SKM-1 (cell line): ENCODE measurements at regions not wholly inside any gene's neighbourhood (a gene's known extent, or its start where the extent isn't known, plus 50 kb on each side); places are given as distances from the start of the nearest gene placed in this dataset.

Experiments
- DNase-seq: peaks from one replicate; lab custom pipeline; 2025; ENCODE audit not compliant: unreplicated experiment; lab: John Stamatoyannopoulos, UW

DNA sequence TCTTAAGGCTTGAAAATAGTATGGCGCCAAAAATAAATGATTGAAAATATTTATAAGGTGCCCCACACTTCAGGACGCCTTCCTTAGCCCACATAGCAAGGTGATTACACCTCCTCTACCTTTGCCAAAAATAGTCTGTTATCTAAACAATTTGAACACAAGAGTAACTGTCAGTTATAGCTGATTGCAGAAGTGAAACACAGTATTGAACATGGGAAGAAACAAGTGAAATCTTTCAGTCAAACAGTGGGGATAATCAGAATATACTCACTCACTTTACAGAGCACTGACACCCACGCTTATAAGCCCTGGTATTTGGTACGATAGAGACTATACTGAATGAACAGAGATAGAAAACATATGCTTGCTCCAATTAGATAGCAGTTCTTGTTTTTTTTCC, 203.1 kb downstream of the RAB38 start:
- no peak for DNase-seq

- no peak for DNase-seq
Measured at GRCh38 chr11:87971354-87971753, 203.9 kb downstream of the RAB38 start.

- DNase-seq, result no peak
Measured at GRCh38 chr11:87970762-87971161, 204.5 kb downstream of the RAB38 start.

- no peak for DNase-seq
Measured at GRCh38 chr11:87967459-87967858, 207.8 kb downstream of the RAB38 start.

DNA sequence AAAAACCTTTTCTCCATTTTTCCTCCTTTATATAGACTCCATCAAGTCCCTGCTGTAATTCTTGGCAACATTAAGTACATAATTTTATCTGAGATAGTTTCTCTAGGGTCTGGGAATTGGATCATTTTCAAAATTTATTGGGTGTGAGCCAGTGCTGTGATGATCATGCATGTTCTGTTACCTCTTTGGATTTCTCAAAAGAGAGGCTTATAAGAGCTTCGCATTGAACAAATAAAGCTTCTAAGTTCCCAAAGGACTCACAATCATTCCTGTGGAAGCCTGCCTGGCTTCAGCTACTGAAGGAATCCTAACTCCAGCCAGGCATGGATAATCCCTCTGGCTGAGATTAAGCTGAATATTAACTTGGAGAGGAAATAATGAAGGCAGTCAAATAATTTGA, 208.5 kb downstream of the RAB38 start:
- no peak for DNase-seq

- DNase-seq, result no peak
Measured at GRCh38 chr11:87966216-87966615, 209.0 kb downstream of the RAB38 start.

- DNase-seq, result no peak
Measured at GRCh38 chr11:87961606-87962005, 213.6 kb downstream of the RAB38 start.

- DNase-seq, result no peak
Measured at GRCh38 chr11:87957961-87958360, 217.3 kb downstream of the RAB38 start.

DNA sequence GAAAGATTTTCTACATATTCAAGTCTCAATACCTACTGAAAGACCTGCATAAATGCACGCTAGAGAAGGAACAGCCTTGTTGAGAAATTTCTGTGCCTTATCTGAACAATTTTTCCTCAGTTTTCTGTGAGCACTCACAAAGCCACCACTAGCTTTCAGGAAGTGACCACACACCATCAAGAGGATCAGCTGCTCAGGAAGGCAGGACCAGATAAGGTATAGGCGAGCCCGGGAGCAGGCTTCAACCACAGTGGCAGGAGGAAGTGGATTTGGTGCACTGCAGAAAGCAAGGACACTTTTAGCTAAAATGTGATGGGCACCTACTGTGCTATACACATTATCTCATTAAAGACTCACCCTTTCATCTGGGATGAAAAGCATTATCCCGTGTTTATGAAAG, 220.8 kb downstream of the RAB38 start:
- peak; percentile 33 for DNase-seq

GRCh38 chr11:87942786-87943185, 232.5 kb downstream of the RAB38 start:
- DNase-seq, result no peak

DNA sequence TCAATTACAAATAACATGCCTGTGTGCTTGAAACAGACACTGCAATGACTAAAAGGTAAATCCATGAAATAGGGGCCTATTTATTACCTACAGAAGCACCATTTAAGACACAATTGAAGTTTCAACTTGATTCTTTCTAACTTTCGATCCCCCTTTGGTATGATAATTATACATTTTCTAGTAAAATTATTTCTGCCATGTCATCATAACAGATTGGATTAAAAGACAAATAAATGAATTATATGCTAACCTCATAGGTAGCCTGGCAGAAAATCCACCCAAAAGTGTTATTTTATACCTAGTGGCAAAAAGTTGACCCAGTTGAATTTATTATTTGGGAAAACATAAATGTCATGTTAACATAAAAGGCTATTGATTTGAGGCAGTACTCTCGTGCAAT, 241.1 kb downstream of the RAB38 start:
- DNase-seq, result no peak

- DNase-seq, result no peak
Measured at GRCh38 chr11:87926250-87926970, 248.8 kb downstream of the RAB38 start.

GRCh38 chr11:87924125-87924524, 251.1 kb downstream of the RAB38 start:
- DNase-seq, result no peak

- no peak for DNase-seq
Measured at GRCh38 chr11:87917111-87917510, 258.1 kb downstream of the RAB38 start.

GRCh38 chr11:87909178-87909577, 266.1 kb downstream of the RAB38 start:
- no peak for DNase-seq

DNA sequence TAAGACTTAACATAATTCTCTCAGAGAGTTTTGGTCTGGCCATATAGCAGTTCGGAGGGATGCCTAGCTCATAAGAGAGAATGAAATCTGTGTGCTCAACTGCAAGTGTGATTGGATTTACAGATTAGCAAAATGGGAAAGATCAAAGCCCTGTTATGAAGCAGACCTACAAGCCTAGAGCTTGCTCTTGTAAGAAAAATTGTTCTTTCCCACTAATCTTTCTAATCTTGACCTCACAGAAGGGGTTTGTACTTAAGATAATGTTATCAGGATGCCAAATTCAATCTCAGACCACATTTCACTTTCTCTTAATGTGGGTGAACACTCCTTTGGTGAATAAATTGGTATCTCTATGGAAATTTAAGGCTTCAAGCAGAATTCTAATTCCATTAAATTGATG, 267.2 kb downstream of the RAB38 start:
- no peak for DNase-seq

- no peak for DNase-seq
Measured at GRCh38 chr11:87903345-87903744, 271.9 kb downstream of the RAB38 start.

DNA sequence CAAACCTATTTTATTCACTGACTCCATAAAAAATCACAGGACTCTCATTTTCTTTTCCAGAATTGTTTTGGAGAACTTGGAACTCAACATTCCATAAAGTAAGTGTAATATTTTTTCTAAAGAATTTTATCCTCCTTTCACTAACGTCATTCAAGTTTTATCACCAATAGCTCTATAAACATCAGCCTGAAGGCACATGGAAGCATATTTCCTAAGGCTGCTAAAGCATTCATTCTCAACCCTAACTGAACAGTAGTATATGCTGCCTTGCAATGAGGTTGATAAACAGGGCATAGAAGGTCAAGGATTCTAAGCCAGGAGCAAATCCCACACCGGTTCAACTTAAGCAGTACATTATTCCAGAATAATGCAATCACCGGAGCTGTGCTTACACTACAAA, 273.9 kb downstream of the RAB38 start:
- no peak for DNase-seq

DNA sequence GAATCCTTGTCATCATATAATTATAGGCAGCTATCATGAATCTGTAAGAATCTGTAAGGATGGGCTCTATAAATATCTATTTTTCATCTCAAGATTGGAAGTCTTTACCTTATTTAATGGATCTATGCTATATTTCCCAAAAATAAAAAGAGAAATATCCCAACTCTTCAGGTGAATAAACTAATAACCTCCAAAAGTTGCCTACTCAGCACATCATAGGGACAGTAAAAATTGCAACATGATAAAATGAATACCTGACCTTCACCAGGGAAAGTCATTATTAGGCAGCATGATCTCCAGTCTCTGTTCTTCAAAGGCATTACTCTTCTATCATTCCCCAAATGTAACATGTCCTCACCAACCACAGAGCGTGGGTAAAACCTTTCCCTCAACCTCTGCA, 277.3 kb downstream of the RAB38 start:
- DNase-seq, result no peak

- DNase-seq, result no peak
Measured at GRCh38 chr11:87897071-87897470, 278.2 kb downstream of the RAB38 start.

DNA sequence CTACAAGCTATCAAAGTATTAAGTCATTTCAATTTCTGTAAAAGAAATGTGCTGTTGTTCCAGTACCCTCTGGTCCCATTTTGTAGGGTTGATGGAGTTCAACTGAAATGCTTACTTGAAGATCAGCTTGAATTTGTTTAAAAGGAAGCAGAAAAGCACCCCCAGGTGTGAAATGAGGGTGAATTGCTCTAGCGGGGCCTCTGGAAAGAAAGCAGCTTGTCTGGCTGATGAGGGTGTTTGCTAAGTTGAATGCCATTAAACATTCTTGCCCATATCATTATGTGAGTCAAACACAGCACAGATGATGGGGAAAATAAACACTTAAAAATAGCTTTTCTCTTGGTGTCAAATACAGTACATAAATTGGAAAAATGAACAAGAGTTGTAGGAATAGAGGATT, 280.3 kb downstream of the RAB38 start:
- no peak for DNase-seq

- no peak for DNase-seq
Measured at GRCh38 chr11:87892291-87892690, 283.0 kb downstream of the RAB38 start.

DNA sequence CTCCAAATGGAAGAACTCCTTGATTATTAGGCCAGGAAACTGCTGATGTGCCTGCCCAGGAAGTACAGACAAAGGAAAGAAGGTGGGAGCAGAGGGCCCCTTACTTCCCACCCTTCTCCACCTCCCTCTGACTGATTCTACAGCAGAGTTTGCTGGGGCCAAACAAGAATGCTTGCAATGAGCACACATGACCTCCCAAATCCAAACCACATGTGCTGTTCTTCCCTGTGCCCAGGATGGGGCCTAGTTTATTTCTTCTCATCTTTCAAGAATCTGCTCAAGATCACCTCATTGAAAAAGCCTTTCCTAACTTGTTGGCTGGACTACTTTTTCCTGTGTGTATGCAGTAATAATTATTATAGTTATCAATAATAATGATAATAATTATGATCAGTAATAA, 286.1 kb downstream of the RAB38 start:
- DNase-seq, result no peak
